H9 (cell line): ENCODE measurements at regions not wholly inside any gene's neighbourhood (a gene's known extent, or its start where the extent isn't known, plus 50 kb on each side); places are given as distances from the start of the nearest gene placed in this dataset.

Source experiments
- DNase-seq: peaks from one replicate; pipeline ENCODE4 v3.0.0-alpha.2; 2017
- H2AFZ ChIP-seq: one replicate; pipeline ENCODE4 v1.6.1; 2013; ENCODE audit warnings: mild to moderate bottlenecking, low read length, control low read depth, moderate library complexity
- H2AK5ac ChIP-seq: 2 replicates; pipeline ENCODE4 v1.6.1; 2013; ENCODE audit warnings: low read length, control low read depth, mixed read lengths; ENCODE audit not compliant: insufficient read length
- H2BK120ac ChIP-seq: one replicate; pipeline ENCODE4 v1.6.1; 2013; ENCODE audit warnings: low read depth, mild to moderate bottlenecking, low read length, control low read depth, inconsistent platforms; ENCODE audit not compliant: poor library complexity, severe bottlenecking
- H2BK12ac ChIP-seq: 2 replicates; pipeline ENCODE4 v1.6.1; 2013; ENCODE audit warnings: low read length, control low read depth, mixed read lengths, low read depth; ENCODE audit not compliant: insufficient read length
- H2BK15ac ChIP-seq: 2 replicates; pipeline ENCODE4 v1.6.1; 2013; ENCODE audit warnings: low read depth, low read length, control low read depth
- H2BK20ac ChIP-seq: one replicate; pipeline ENCODE4 v1.6.1; 2013; ENCODE audit warnings: low read depth, mild to moderate bottlenecking, low read length, control low read depth, inconsistent platforms; ENCODE audit not compliant: poor library complexity, severe bottlenecking
- H2BK5ac ChIP-seq: 2 replicates; pipeline ENCODE4 v1.6.1; 2013; ENCODE audit warnings: low read length, control low read depth, mixed read lengths; ENCODE audit not compliant: insufficient read length
- H3K14ac ChIP-seq: 2 replicates; pipeline ENCODE4 v1.6.1; 2013; ENCODE audit warnings: low read length, control low read depth; ENCODE audit not compliant: insufficient read depth
- H3K18ac ChIP-seq: 2 replicates; pipeline ENCODE4 v1.6.1; 2013; ENCODE audit warnings: low read depth, mild to moderate bottlenecking, mixed read lengths, low read length, control low read depth; ENCODE audit not compliant: insufficient read length
- H3K23ac ChIP-seq: 2 replicates; pipeline ENCODE4 v1.6.1; 2013; ENCODE audit warnings: low read length, control low read depth, mixed read lengths, low read depth; ENCODE audit not compliant: insufficient read length
- H3K23me2 ChIP-seq: 2 replicates; pipeline ENCODE4 v1.6.1; 2013; ENCODE audit warnings: low read depth, mild to moderate bottlenecking, mixed read lengths, low read length, control low read depth; ENCODE audit not compliant: insufficient read length, poor library complexity, severe bottlenecking
- H3K27ac ChIP-seq: 2 replicates; pipeline ENCODE4 v1.5.1; 2013; ENCODE audit warnings: low read length, control low read depth, mixed read lengths, low read depth; ENCODE audit not compliant: insufficient read length
- H3K27me3 ChIP-seq: 2 replicates; pipeline ENCODE4 v1.6.1; 2013; ENCODE audit warnings: low read length, control low read depth, inconsistent platforms; ENCODE audit not compliant: insufficient read depth
- H3K4ac ChIP-seq: 2 replicates; pipeline ENCODE4 v1.6.1; 2013; ENCODE audit warnings: low read depth, mild to moderate bottlenecking, control low read depth, inconsistent platforms, low read length, moderate library complexity
- H3K4me1 ChIP-seq: 2 replicates; pipeline ENCODE4 v1.6.1; 2013; ENCODE audit warnings: low read length, control low read depth, inconsistent platforms; ENCODE audit not compliant: insufficient read depth
- H3K4me2 ChIP-seq: 2 replicates; pipeline ENCODE4 v1.6.1; 2013; ENCODE audit warnings: low read length, control low read depth, mixed read lengths; ENCODE audit not compliant: insufficient read length, insufficient read depth
- H3K56ac ChIP-seq: 2 replicates; pipeline ENCODE4 v1.6.1; 2013; ENCODE audit warnings: low read depth, mild to moderate bottlenecking, mixed read lengths, low read length, control low read depth; ENCODE audit not compliant: insufficient read length
- H3K79me1 ChIP-seq: 2 replicates; pipeline ENCODE4 v1.6.1; 2013; ENCODE audit warnings: low read depth, mild to moderate bottlenecking, moderate library complexity, low read length, control low read depth, inconsistent platforms; ENCODE audit not compliant: insufficient read depth, poor library complexity, severe bottlenecking
- H3K79me2 ChIP-seq: 2 replicates; pipeline ENCODE4 v1.6.1; 2013; ENCODE audit warnings: low read length, control low read depth, inconsistent platforms; ENCODE audit not compliant: insufficient read depth
- H3K9ac ChIP-seq: 2 replicates; pipeline ENCODE4 v1.6.1; 2013; ENCODE audit warnings: low read length, control low read depth, mixed read lengths; ENCODE audit not compliant: insufficient read length; ENCODE audit errors: extremely low read depth
- H3K9me3 ChIP-seq: one replicate; pipeline ENCODE4 v1.6.1; 2013; ENCODE audit warnings: low read depth, low read length, inconsistent platforms; ENCODE audit not compliant: control insufficient read depth
- H3T11ph ChIP-seq: one replicate; pipeline ENCODE4 v1.6.1; 2013; ENCODE audit warnings: mild to moderate bottlenecking, low read length, control low read depth, inconsistent platforms
- H4K20me1 ChIP-seq: one replicate; pipeline ENCODE4 v1.6.1; 2013; ENCODE audit not compliant: control insufficient read depth, insufficient read length, insufficient read depth
- H4K5ac ChIP-seq: 2 replicates; pipeline ENCODE4 v1.6.1; 2013; ENCODE audit warnings: low read depth, mild to moderate bottlenecking, mixed read lengths, low read length, control low read depth; ENCODE audit not compliant: insufficient read length
- H4K8ac ChIP-seq: replicated peaks from 2 replicates; pipeline ENCODE4 v1.6.1; 2013; ENCODE audit warnings: low read length, control low read depth, mixed read lengths, low read depth; ENCODE audit not compliant: insufficient read length
- H4K91ac ChIP-seq: 2 replicates; pipeline ENCODE4 v1.6.1; 2013; ENCODE audit warnings: low read depth, mild to moderate bottlenecking, moderate library complexity, mixed read lengths, low read length, control low read depth; ENCODE audit not compliant: insufficient read length
- H3K27ac Mint-ChIP-seq, 3 experiments: 2 replicates in 2 of 3; 3 replicates in 1 of 3; pipeline ENCODE4 v1.8.0; 2020 to 2021; ENCODE audit warnings: mixed read lengths in 3 of 3, mild to moderate bottlenecking in 1 of 3, moderate library complexity in 1 of 3
- H3K27me3 Mint-ChIP-seq: 2 replicates; pipeline ENCODE4 v1.8.0; 2021; ENCODE audit warnings: low read depth, mild to moderate bottlenecking, moderate library complexity, mixed read lengths
- H3K36me3 Mint-ChIP-seq, 3 experiments: 2 replicates in 2 of 3; 3 replicates in 1 of 3; pipeline ENCODE4 v1.8.0; 2020 to 2021; ENCODE audit warnings: low read depth in 3 of 3, mixed read lengths in 3 of 3; ENCODE audit not compliant: insufficient read depth in 1 of 3
- H3K4me1 Mint-ChIP-seq, 2 experiments: 2 replicates each; pipeline ENCODE4 v1.8.0; 2020; ENCODE audit warnings: mixed read lengths in 2 of 2
- H3K4me3 Mint-ChIP-seq, 2 experiments: 2 replicates in 1 of 2; 3 replicates in 1 of 2; pipeline ENCODE4 v1.8.0; 2020 to 2021; ENCODE audit warnings: mild to moderate bottlenecking in 2 of 2, mixed read lengths in 2 of 2, moderate library complexity in 1 of 2
- H3K9me3 Mint-ChIP-seq, 2 experiments: 2 replicates in 1 of 2; 3 replicates in 1 of 2; pipeline ENCODE4 v1.8.0; 2020; ENCODE audit warnings: mild to moderate bottlenecking in 2 of 2, mixed read lengths in 2 of 2, moderate library complexity in 1 of 2
- CTCF ChIP-seq: fragments of 200-600 bp; sonication (generic); conservative IDR thresholded peaks from 3 replicates; pipeline ENCODE4 v1.8.0; 2021; ENCODE audit warnings: antibody characterized with exemption, mild to moderate bottlenecking

- no peak for TF ChIP-seq CTCF
- H3K27me3 Mint-ChIP-seq = no peaks in the 10 kb centered on the region
- H2BK20ac ChIP-seq = no peak overlapping the region
- H3K9ac ChIP-seq = no peak overlapping the region
- H2BK15ac ChIP-seq = no peak overlapping the region
- H3K36me3 Mint-ChIP-seq = no peaks in the 10 kb centered on the region; a peak in 2 of 7 replicates
- H3K4me2 ChIP-seq = no peak overlapping the region
- H3K4ac ChIP-seq = no peak overlapping the region
- no peak overlapping the region for H2AFZ ChIP-seq
- H4K8ac ChIP-seq = no peak overlapping the region
- H3K79me2 ChIP-seq = no peaks in the 10 kb centered on the region
- H3K4me1 ChIP-seq = no peaks in the 10 kb centered on the region
- no peak overlapping the region for H3T11ph ChIP-seq
- H3K14ac ChIP-seq = no peak overlapping the region
- no peaks in the 10 kb centered on the region for H4K20me1 ChIP-seq
- no peaks in the 10 kb centered on the region for H3K9me3 ChIP-seq
- H3K27me3 ChIP-seq = no peaks in the 10 kb centered on the region
- H3K27ac Mint-ChIP-seq = no peak overlapping the region
- no peak overlapping the region for H2BK120ac ChIP-seq
- H2BK5ac ChIP-seq = no peak overlapping the region
- no peaks in the 10 kb centered on the region for H3K23me2 ChIP-seq
- no peak overlapping the region for H2BK12ac ChIP-seq
- DNase-seq = no peak
- no peak overlapping the region for H3K56ac ChIP-seq
- H3K4me3 Mint-ChIP-seq = no peak overlapping the region
- no peaks in the 10 kb centered on the region for H3K4me1 Mint-ChIP-seq
- no peak overlapping the region for H2AK5ac ChIP-seq
- H3K23ac ChIP-seq = no peak overlapping the region
- H3K27ac ChIP-seq = no peak overlapping the region
- no peak overlapping the region for H4K91ac ChIP-seq
- H3K79me1 ChIP-seq = no peaks in the 10 kb centered on the region
- no peaks in the 10 kb centered on the region for H3K9me3 Mint-ChIP-seq
- no peak overlapping the region for H4K5ac ChIP-seq
- no peak overlapping the region for H3K18ac ChIP-seq
Observed at GRCh38 chr4:129514852-129515251, 418.9 kb downstream of the C4orf33 start.
